NCI-H146 (cell line): ENCODE measurements at regions not wholly inside any gene's neighbourhood (a gene's known extent, or its start where the extent isn't known, plus 50 kb on each side); places are given as distances from the start of the nearest gene placed in this dataset.
"Not testable (repeated sequence)": the region's sequence is repeated elsewhere in the genome, so short reads cannot be mapped to it uniquely, and the experiment has no call there.

Experiments
- DNase-seq: peaks from one replicate; lab custom pipeline; 2025; lab: John Stamatoyannopoulos, UW

GRCh38 chr6:3551716-3552511, 95.1 kb upstream of the SLC22A23 start:
- no peak for DNase-seq

DNA sequence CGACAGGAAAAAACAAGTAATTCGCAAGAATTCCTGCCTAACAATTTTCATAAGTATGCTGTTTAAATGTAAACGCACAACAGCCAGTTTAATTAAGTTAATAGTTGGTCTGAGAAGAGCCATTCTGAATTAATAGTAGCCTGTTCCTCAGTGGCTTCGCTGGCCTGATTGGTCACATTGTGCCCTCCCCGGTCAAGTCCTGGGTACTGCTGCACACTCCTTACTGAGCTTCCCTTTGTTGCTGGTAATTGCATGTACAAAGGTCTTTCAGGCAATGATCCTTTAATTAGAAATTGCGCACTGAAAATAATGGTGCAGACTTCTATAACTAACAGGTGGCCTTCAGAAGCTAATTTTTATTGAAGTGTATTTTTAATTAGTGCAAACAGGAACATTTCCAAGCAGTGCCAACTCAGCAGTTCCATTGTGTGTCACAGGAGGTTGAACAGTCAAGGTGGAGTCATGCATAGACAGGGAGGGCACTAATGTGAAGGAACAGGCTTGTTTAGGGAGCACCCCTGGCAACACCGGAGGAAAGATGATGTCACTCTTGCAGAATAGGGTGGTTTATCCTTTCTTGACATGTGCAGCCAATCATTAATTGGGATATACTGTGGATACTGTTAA, 92.6 kb upstream of the SLC22A23 start:
- DNase-seq, result peak; percentile 94

- no peak for DNase-seq
Observed at GRCh38 chr6:3546121-3546520, 89.3 kb upstream of the SLC22A23 start.

DNA sequence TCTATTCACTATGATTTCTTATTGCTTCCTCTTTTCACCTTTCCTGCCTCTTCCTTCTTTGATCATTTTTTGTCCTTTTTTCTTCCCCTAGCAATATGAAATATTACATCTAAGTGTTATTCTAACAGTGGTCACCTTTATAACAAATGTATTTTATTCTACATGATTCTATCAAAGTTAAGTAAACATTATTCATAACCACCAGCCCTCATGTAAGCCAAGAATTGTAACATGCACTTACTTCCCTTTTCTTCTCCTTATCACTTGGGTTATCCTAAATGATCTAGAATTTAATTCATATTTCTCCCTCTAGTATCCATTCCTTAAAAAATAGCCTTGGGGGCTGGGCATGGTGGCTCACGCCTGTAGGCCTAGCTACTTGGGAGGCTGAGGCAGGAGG, 88.3 kb upstream of the SLC22A23 start:
- DNase-seq, result no peak

GRCh38 chr6:3542032-3542640, 85.3 kb upstream of the SLC22A23 start:
- DNase-seq, result peak; percentile 93

DNA sequence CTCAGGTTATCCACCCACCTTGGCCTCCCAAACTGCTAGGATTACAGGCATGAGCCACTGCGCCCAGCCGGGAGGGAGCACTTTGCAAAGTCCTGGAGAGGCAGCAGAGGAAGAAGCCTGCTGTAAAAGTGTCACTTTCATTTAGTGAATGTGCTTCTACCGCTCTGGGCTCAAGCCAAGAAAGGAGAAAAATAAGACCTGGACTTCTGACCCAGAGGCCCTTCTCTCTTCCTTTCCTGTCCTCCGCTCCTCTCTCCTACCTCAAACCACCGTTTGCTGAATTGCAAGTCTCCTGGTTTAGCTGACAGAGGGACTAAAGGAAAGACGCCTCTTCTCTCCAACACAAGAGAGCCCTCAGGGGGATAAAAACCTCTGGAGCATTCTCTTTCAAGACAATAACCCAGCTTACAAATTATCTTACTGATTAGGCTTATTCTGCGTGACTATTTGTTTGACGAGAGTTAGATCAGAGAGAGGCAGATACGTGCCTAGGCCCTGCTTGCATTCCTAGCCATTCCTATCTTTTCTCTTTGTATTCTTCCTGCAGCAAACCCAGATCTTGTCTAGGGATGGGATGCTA, 84.2 kb upstream of the SLC22A23 start:
- DNase-seq, result peak; percentile 23

DNA sequence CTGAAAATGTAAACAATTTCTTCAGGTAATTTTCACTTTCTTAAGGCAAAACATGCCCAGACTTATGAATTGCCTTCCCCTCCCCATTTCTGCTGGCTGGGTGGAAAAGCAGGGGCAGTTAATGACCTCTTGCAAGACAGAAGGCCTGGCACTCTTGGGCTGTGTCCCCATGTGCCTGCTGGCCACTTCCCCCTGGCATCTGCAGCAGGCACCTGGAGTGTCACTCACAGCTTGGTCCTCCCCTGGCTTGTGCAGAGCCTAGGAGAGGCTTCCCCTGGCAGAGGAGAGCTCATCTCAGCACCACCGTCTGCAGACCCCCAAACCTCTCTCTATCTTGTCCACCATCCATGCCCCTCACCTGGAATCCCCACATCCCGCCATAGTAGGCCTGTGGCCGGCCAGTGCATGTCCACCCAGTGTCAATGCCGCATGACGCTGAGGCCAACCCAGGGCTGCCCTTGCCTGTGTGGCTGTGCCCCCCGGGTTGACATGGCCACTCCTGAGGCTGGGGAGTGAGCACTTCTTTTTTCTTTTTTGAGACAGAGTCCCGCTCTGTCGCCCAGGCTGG, 83.5 kb upstream of the SLC22A23 start:
- DNase-seq, result no peak

DNA sequence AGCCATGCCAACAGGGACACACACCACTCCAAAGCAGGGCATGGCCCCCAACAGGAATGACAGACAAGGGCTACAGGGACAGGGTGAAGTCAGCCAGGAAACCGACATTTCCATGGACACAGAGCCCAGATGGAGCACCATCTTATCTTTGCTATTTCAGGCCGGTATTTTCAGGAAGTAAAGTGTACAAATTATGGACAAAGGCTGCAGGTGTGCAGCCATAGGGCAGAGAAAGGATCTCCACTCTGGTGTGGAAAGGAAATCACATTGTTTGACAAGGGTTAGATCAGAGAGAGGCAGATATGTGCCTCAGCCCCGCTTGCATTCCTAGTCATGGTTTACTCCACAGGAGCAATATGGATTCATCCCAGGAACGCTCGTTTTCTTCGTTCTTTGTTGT, 81.7 kb upstream of the SLC22A23 start:
- DNase-seq, result peak; percentile 36

- no peak for DNase-seq
Observed at GRCh38 chr6:3536901-3537300, 80.1 kb upstream of the SLC22A23 start.

DNA sequence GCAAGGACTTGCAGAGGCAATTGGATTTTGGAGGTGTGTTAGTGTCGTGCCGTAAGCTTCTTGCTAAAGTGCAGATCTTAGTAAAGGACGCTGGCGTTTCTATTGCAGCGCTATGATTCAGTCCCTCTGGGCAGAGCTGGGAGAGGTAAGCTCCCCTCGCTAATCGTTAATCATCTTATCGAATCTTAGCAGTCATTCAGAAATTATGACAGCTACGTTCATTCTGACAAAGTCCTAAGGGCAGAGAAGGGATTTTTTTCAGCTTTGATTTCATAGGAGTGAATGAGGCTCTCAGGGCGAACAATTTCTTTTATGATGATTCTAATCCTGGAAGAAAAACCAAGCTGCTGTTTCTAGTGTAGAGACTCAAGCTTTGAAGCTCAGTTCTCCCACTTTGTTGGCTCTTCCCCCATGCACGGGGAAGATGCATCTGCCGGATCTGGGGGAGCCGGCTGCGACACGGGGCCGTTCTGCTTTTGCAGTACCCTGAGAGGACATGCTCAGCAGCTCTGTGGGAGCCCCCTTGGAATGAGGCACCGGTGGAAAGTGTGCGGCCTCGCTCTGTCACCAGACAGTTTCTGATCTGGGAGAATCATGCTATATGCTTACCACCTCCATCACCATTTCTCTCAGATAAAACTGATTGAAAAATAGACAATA, 79.1 kb upstream of the SLC22A23 start:
- no peak for DNase-seq

DNA sequence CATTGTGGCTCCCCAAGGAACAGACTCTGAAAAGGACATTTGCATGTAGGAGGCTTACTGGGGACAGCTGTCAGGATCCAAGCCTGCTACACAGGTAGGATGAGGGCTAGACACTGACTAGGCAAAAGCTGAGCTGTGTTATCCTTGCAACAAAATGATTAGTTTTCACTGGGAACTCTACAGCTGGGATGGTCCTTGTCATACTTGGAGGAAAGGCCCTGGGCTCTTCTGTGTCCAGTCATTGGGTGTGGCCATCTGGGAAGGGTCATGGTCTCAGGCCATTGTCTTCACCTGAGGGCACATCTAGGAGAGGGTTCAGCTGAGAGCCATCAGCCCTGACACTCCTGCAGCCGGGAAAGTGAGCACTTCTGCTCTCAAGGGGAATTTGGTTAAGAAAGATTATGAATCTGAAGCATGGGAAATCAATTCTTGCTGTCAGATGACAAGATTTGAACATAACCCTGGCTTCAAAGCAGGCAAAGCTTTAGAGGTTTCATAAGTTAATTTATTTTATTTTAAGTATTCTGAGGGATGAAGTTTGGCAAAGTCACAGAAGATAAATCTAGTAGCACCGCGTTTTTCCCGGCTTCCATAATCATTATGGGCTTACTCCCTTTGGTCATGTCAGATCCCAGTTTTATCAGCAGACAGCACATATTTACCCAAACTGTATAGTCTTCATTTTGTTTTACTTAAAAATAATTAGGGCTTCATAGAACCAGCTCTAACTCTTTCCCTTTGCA, 78.4 kb upstream of the SLC22A23 start:
- no peak for DNase-seq

GRCh38 chr6:3534599-3534998, 77.7 kb upstream of the SLC22A23 start:
- no peak for DNase-seq

DNA sequence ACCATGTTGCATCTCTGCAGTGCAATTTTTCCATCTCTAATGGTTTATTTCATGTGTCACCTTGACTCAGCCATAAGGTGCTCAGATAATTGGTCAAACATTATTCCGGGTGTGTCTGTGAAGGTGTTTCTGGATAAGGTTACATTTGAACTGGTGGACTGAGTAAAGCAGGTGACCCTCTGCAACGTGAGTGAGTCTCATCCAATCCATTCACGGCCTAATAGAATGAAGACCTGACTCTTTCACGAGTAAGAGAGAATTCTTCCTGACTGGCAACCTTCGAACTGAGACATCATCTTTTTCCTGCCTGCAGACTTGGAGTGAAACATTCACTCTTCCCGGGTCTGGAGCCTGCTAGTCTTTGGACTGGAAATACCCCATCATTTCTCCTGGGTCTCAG, 77.1 kb upstream of the SLC22A23 start:
- no peak for DNase-seq

- no peak for DNase-seq
Observed at GRCh38 chr6:3532296-3532916, 75.6 kb upstream of the SLC22A23 start.

DNA sequence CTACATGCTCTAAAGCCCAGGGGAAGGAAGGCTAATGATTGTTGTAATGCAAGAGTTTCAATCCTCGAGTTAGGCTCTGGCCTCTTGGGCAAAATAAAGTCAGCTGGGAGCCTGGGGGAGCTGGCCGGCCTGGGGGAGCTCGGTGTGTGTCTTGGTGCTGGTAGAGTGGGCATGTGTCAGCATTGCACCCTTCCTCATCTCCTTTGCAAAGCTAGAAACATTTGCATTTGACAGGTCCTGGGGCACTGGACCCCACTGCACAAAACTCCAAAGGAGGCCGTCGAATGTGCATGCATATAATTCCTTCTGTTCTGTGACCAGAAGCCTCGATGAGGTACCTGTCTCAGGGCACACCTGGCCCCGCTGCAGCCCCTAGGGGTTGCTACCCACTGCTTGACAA, 74.6 kb upstream of the SLC22A23 start:
- DNase-seq, result no peak

- DNase-seq, result no peak
Observed at GRCh38 chr6:3530515-3530914, 73.7 kb upstream of the SLC22A23 start.

DNA sequence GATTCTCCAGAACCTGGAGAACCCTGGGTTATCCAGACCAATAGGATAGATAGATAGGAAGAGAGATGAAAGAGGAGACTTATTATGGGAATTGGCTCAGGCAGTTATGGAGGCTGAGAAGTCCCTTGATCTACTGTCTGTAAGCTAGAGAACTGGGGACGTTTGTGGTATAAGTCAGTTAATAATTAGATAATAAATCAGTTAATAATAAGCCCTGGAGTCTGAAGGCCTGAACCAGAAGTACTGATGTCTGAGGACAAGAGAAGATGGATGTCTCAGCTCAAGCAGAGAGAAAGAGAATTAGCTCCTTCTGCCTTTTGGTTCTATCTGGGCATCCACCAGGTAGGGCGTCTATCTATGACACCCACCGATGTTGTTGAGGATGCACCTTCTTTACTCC, 72.9 kb upstream of the SLC22A23 start:
- no peak for DNase-seq

DNA sequence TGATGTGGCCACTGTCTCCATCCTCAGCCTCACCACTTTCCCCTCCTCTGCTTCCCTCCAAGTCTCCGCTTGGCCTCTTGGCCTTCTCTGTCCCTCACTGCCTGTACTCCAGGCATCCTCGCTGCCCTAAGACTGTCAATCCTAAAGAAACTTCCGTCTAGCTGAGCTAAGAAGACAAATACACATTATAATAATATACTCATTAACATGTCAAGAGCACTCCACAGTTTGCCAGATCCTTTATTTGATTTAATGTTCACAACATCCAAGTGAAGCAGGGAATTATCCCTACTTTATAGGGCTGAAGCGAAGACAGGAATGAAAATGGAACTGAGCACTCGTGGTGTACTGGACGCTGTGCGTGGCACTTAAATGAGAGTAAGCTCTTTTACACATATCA, 72.4 kb upstream of the SLC22A23 start:
- DNase-seq, result no peak

- not testable (repeated sequence) for DNase-seq
Observed at GRCh38 chr6:3528081-3528671, 71.3 kb upstream of the SLC22A23 start.

GRCh38 chr6:3527651-3527977, 70.8 kb upstream of the SLC22A23 start:
- DNase-seq, result no peak
